Prostate gland (tissue), 2 donors: ENCODE measurements at regions not wholly inside any gene's neighbourhood (a gene's known extent, or its start where the extent isn't known, plus 50 kb on each side); places are given as distances from the start of the nearest gene placed in this dataset.

Experiments used
- DNase-seq: peaks from one replicate; pipeline ENCODE4 v3.0.0-alpha.2; 2019; ENCODE audit warnings: low spot score
- H3K27ac ChIP-seq, 2 donors: fragments of 200-600 bp; sonication (generic); 2 replicates each; pipeline ENCODE4 v1.5.1; 2017 to 2019
- H3K27me3 ChIP-seq: fragments of 200-600 bp; sonication (generic); replicated peaks from 2 replicates; pipeline ENCODE4 v1.5.1; 2019; ENCODE audit not compliant: insufficient read depth
- H3K36me3 ChIP-seq, 2 donors: fragments of 200-600 bp; sonication (generic); 1 replicate in 1 of 2; 2 replicates in 1 of 2; pipeline versions ENCODE4 v1.5.1 to v1.8.1; 2017 to 2019
- H3K4me1 ChIP-seq: fragments of 200-600 bp; sonication (generic); replicated peaks from 2 replicates; pipeline ENCODE4 v1.5.1; 2019
- H3K4me3 ChIP-seq, 2 donors: fragments of 200-600 bp; sonication (generic); 2 replicates each; pipeline ENCODE4 v1.5.1; 2017 to 2019
- H3K9me3 ChIP-seq: fragments of 200-600 bp; sonication (generic); 2 replicates; pipeline ENCODE4 v1.5.1; 2017
- CTCF ChIP-seq, 4 experiments: fragments of 200-600 bp in 2 of 4; fragments of 450-650 bp in 2 of 4; sonication (generic) in 2 of 4; IDR thresholded peaks; 1 replicate in 3 of 4; 2 replicates in 1 of 4; pipeline ENCODE4 v1.5.1; 2016 to 2019; ENCODE audit warnings: antibody characterized with exemption in 4 of 4, mild to moderate bottlenecking in 2 of 4, moderate library complexity in 2 of 4
- POLR2A ChIP-seq: fragments of 450-650 bp; IDR thresholded peaks from one replicate; pipeline ENCODE4 v1.6.1; 2016; ENCODE audit warnings: antibody characterized with exemption, mild to moderate bottlenecking
- POLR2AphosphoS5 ChIP-seq: sonication (generic); formaldehyde crosslinking; IDR thresholded peaks from one replicate; pipeline ENCODE4 v1.6.1; 2017; ENCODE audit warnings: antibody characterized with exemption
- WGBS: methylation state at CpG from one replicate; pipeline ENCODE4 v1.1.5; 2018; 5-methylcytosine and 5-hydroxymethylcytosine counted together
- intact Hi-C: fragments of 100-400 bp; cut with DNase I; formaldehyde crosslinking; loops from one replicate; pipeline ENCODE4 v1.14.2; 2022

- DNase-seq, result no peak
- TF ChIP-seq CTCF (IDR thresholded peaks at IDR 0.05) (no peak), POLR2AphosphoS5 (no peak), POLR2A (no peak)
- H3K27ac ChIP-seq, result no peak overlapping the region
- H3K4me1 ChIP-seq, result no peaks in the 10 kb centered on the region
- no peaks in the 10 kb centered on the region for H3K9me3 ChIP-seq
- no peaks in the 10 kb centered on the region for H3K27me3 ChIP-seq
- 35% methylated on average over 6 of the region's 6 CpGs for WGBS
- H3K4me3 ChIP-seq, result no peak overlapping the region
- no peaks in the 10 kb centered on the region for H3K36me3 ChIP-seq
- intact Hi-C loops, result no loop called here
Measured at GRCh38 chrX:131703646-131704045, 159.8 kb downstream of the OR13H1 start.

- Histone ChIP-seq H3K27ac (no peak overlapping the region), H3K9me3 (no peaks in the 10 kb centered on the region), H3K36me3 (no peaks in the 10 kb centered on the region), H3K4me3 (no peak overlapping the region), H3K4me1 (no peaks in the 10 kb centered on the region), H3K27me3 (no peaks in the 10 kb centered on the region)
- intact Hi-C loops, result no loop called here
- TF ChIP-seq POLR2AphosphoS5 (no peak), POLR2A (no peak), CTCF (IDR thresholded peaks at IDR 0.05) (no peak)
- 86% methylated on average over 11 of the region's 17 CpGs for WGBS
- DNase-seq, result no peak
Measured at GRCh38 chrX:131704136-131704695, 160.3 kb downstream of the OR13H1 start.

- H3K27ac ChIP-seq, result no peak overlapping the region
- intact Hi-C loops, result no loop called here
Measured at GRCh38 chrX:131709553-131709952, 165.7 kb downstream of the OR13H1 start.

GRCh38 chrX:131711478-131711867, 167.6 kb downstream of the OR13H1 start:
- no peaks in the 10 kb centered on the region for H3K4me1 ChIP-seq
- no peaks in the 10 kb centered on the region for H3K36me3 ChIP-seq
- TF ChIP-seq CTCF (IDR thresholded peaks at IDR 0.05) (no peak), POLR2A (no peak), POLR2AphosphoS5 (no peak)
- no peak overlapping the region for H3K27ac ChIP-seq
- no peaks in the 10 kb centered on the region for H3K27me3 ChIP-seq
- intact Hi-C loops, result no loop called here
- H3K9me3 ChIP-seq, result no peaks in the 10 kb centered on the region
- DNase-seq, result no peak
- H3K4me3 ChIP-seq, result no peak overlapping the region
- 97% methylated on average over 7 of the region's 8 CpGs for WGBS

More at GRCh38 chrX:131709553-131709952, 165.7 kb downstream of the OR13H1 start:
- Histone ChIP-seq H3K36me3 (no peaks in the 10 kb centered on the region), H3K9me3 (no peaks in the 10 kb centered on the region), H3K4me3 (no peak overlapping the region), H3K27me3 (no peaks in the 10 kb centered on the region), H3K4me1 (no peaks in the 10 kb centered on the region)
- DNase-seq, result no peak
- 93% methylated on average over 6 of the region's 6 CpGs for WGBS
- no peak for TF ChIP-seq POLR2A
- no peak for TF ChIP-seq POLR2AphosphoS5
- no peak for TF ChIP-seq CTCF (IDR thresholded peaks at IDR 0.05)

GRCh38 chrX:131723646-131724045, 179.8 kb downstream of the OR13H1 start:
- no peak for TF ChIP-seq CTCF (IDR thresholded peaks at IDR 0.05)
- no peak for TF ChIP-seq POLR2AphosphoS5
- no peak for TF ChIP-seq POLR2A
- Histone ChIP-seq H3K27me3 (no peaks in the 10 kb centered on the region), H3K4me3 (no peak overlapping the region), H3K27ac (no peak overlapping the region), H3K9me3 (no peaks in the 10 kb centered on the region), H3K36me3 (no peaks in the 10 kb centered on the region), H3K4me1 (no peaks in the 10 kb centered on the region)
- no peak for DNase-seq
- intact Hi-C loops, result no loop called here
- 33% methylated on average over 1 of the region's 1 CpG for WGBS
